ENCODE measurements at regions not wholly inside any gene's neighbourhood (a gene's known extent, or its start where the extent isn't known, plus 50 kb on each side); places are given as distances from the start of the nearest gene placed in this dataset.

GRCh38 chr11:70761908-70762337 lies 363.6 kb downstream of the CTTN start:
- DNase-seq (no peak), ATAC-seq (ENCODE audit: low read depth) (no peak)
- H3K36me3 Mint-ChIP-seq (ENCODE audit: low read depth): no peaks in the 10 kb centered on the region
- peaks cover 3% of the 10 kb centered on the region for H3K9me3 Mint-ChIP-seq
- intact Hi-C loops (cut with micrococcal nuclease): no loop called here
- ChIA-PET POLR2A (no interaction called here), CTCF (no interaction called here)
- no peak overlapping the region for H3K4me3 Mint-ChIP-seq
- peaks cover 2% of the 10 kb centered on the region for H3K27me3 Mint-ChIP-seq
- H3K4me1 Mint-ChIP-seq: no peaks in the 10 kb centered on the region
- H3K27ac Mint-ChIP-seq: no peak overlapping the region
- TF ChIP-seq CTCF (IDR thresholded peaks at IDR 0.05): no peak

DNA sequence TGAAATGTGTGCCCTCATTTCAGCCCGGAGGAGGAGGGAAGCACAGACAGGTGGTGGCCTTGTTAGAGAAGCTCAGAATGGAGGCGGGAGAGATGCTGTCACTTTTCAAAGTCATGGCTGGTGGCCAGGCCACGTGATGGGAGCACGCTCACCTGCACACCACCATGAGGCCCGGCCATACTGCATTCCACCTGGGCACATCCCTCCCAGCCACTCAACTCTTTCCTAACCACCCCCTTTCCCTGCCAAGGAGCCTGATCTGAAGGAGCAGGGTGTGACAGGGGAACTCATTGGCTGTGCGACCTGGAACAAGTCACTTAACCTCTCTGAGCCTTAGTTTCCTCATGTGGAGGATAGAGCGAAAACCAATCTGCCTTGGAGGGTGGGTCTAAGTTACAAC lies 364.5 kb downstream of the CTTN start:
- CTCF ChIA-PET: no interaction called here
- Mint-ChIP-seq H3K4me3 (no peak overlapping the region), H3K27ac (no peak overlapping the region), H3K4me1 (no peaks in the 10 kb centered on the region), H3K27me3 (peaks cover 2% of the 10 kb centered on the region), H3K36me3 (ENCODE audit: low read depth) (no peaks in the 10 kb centered on the region), H3K9me3 (peaks cover 3% of the 10 kb centered on the region)
- intact Hi-C loops (cut with micrococcal nuclease): no loop called here
- DNase-seq (no peak), ATAC-seq (ENCODE audit: low read depth) (no peak)
- POLR2A ChIA-PET: no interaction called here
- no peak for TF ChIP-seq CTCF (IDR thresholded peaks at IDR 0.05)

GRCh38 chr11:70763606-70764005 lies 365.3 kb downstream of the CTTN start:
- TF ChIP-seq CTCF (IDR thresholded peaks at IDR 0.05): no peak
- intact Hi-C loops (cut with micrococcal nuclease): no loop called here
- no peaks in the 10 kb centered on the region for H3K4me1 Mint-ChIP-seq
- H3K4me3 Mint-ChIP-seq: no peak overlapping the region
- no peak overlapping the region for H3K27ac Mint-ChIP-seq
- DNase-seq: no peak
- CTCF ChIA-PET: no interaction called here
- POLR2A ChIA-PET: no interaction called here
- peaks cover 1% of the 10 kb centered on the region for H3K27me3 Mint-ChIP-seq
- peaks cover 3% of the 10 kb centered on the region for H3K9me3 Mint-ChIP-seq
- ATAC-seq (ENCODE audit: low read depth): no peak
- no peaks in the 10 kb centered on the region for H3K36me3 Mint-ChIP-seq (ENCODE audit: low read depth)

- H3K4me3 Mint-ChIP-seq: no peak overlapping the region
- H3K27ac Mint-ChIP-seq: no peak overlapping the region
- ChIA-PET POLR2A (no interaction called here), CTCF (no interaction called here)
- no peak for ATAC-seq (ENCODE audit: low read depth)
- peaks cover 3% of the 10 kb centered on the region for H3K9me3 Mint-ChIP-seq
- intact Hi-C loops (cut with micrococcal nuclease): no loop called here
- H3K27me3 Mint-ChIP-seq: no peaks in the 10 kb centered on the region
- H3K4me1 Mint-ChIP-seq: no peaks in the 10 kb centered on the region
- no peak for DNase-seq
- TF ChIP-seq CTCF (IDR thresholded peaks at IDR 0.05): no peak
- H3K36me3 Mint-ChIP-seq (ENCODE audit: low read depth): no peaks in the 10 kb centered on the region
Observed at GRCh38 chr11:70764356-70764905, 366.1 kb downstream of the CTTN start.

GRCh38 chr11:70766901-70767300 lies 368.6 kb downstream of the CTTN start:
- intact Hi-C loops (cut with micrococcal nuclease): no loop called here
- no peak for DNase-seq
- Mint-ChIP-seq H3K27ac (no peak overlapping the region), H3K9me3 (no peaks in the 10 kb centered on the region), H3K36me3 (ENCODE audit: low read depth) (no peaks in the 10 kb centered on the region), H3K27me3 (no peaks in the 10 kb centered on the region), H3K4me1 (no peaks in the 10 kb centered on the region), H3K4me3 (no peak overlapping the region)
- no peak for TF ChIP-seq CTCF (IDR thresholded peaks at IDR 0.05)
- no peak for ATAC-seq (ENCODE audit: low read depth)
- POLR2A ChIA-PET: no interaction called here
- CTCF ChIA-PET: no interaction called here
